HG02852 (cell line): ENCODE measurements at regions not wholly inside any gene's neighbourhood (a gene's known extent, or its start where the extent isn't known, plus 50 kb on each side); places are given as distances from the start of the nearest gene placed in this dataset.
"Not testable (repeated sequence)": the region's sequence is repeated elsewhere in the genome, so short reads cannot be mapped to it uniquely, and the experiment has no call there.

ENCODE experiments used
- ATAC-seq: cut with Tn5 transposase; IDR thresholded peaks from one replicate; pipeline ENCODE4 v1.9.1; 2021; ENCODE audit warnings: mild to moderate bottlenecking, moderate library complexity; ENCODE audit not compliant: unreplicated experiment

- no peak for ATAC-seq
Measured at GRCh38 chr14:71165121-71166031, 258.1 kb downstream of the PCNX1 start.

- no peak for ATAC-seq
Measured at GRCh38 chr14:71166180-71166837, 259.1 kb downstream of the PCNX1 start.

- not testable (repeated sequence) for ATAC-seq
Measured at GRCh38 chr14:71167325-71167950, 260.2 kb downstream of the PCNX1 start.

- not testable (repeated sequence) for ATAC-seq
Measured at GRCh38 chr14:71168161-71168560, 260.9 kb downstream of the PCNX1 start.

GRCh38 chr14:71168564-71169427 is 261.5 kb downstream of the PCNX1 start:
- ATAC-seq, result no peak

GRCh38 chr14:71169861-71170260 is 262.6 kb downstream of the PCNX1 start:
- ATAC-seq, result no peak

- no peak for ATAC-seq
Measured at GRCh38 chr14:71175491-71175890, 268.2 kb downstream of the PCNX1 start.

- ATAC-seq, result no peak
Measured at GRCh38 chr14:71179066-71179465, 271.8 kb downstream of the PCNX1 start.

GRCh38 chr14:71180397-71180796 is 273.1 kb downstream of the PCNX1 start:
- ATAC-seq, result no peak

GRCh38 chr14:71181215-71182003 is 274.1 kb downstream of the PCNX1 start:
- ATAC-seq, result no peak

- no peak for ATAC-seq
Measured at GRCh38 chr14:71183876-71184689, 276.8 kb downstream of the PCNX1 start.

GRCh38 chr14:71185637-71186036 is 278.4 kb downstream of the PCNX1 start:
- no peak for ATAC-seq

GRCh38 chr14:71187633-71188356 is 280.5 kb downstream of the PCNX1 start:
- no peak for ATAC-seq

GRCh38 chr14:71190770-71191374 is 283.6 kb downstream of the PCNX1 start:
- ATAC-seq, result no peak

- no peak for ATAC-seq
Measured at GRCh38 chr14:71193663-71194062, 286.4 kb downstream of the PCNX1 start.

- no peak for ATAC-seq
Measured at GRCh38 chr14:71194251-71194650, 287.0 kb downstream of the PCNX1 start.

GRCh38 chr14:71196921-71197320 is 289.7 kb downstream of the PCNX1 start:
- ATAC-seq, result no peak

- no peak for ATAC-seq
Measured at GRCh38 chr14:71198687-71199086, 291.4 kb downstream of the PCNX1 start.
